NB4 (cell line): ENCODE measurements at regions not wholly inside any gene's neighbourhood (a gene's known extent, or its start where the extent isn't known, plus 50 kb on each side); places are given as distances from the start of the nearest gene placed in this dataset.

Source experiments
- CTCF ChIP-seq: IDR thresholded peaks from one replicate; pipeline ENCODE4 v1.5.1; 2012; ENCODE audit warnings: low read depth, low read length
- MYC ChIP-seq: IDR thresholded peaks from 2 replicates; pipeline ENCODE4 v1.6.1; 2011; ENCODE audit warnings: low read depth, low read length
- POLR2A ChIP-seq: IDR thresholded peaks from 2 replicates; pipeline ENCODE4 v1.6.1; 2011; ENCODE audit warnings: mild to moderate bottlenecking; ENCODE audit not compliant: insufficient read length; ENCODE audit errors: extremely low read depth

GRCh38 chr12:93300611-93301021, 77.1 kb upstream of the NUDT4 start:
- TF ChIP-seq CTCF (no peak), POLR2A (no peak), MYC (no peak)
